Hypothalamus (tissue), 51 donors: ENCODE measurements at regions not wholly inside any gene's neighbourhood (a gene's known extent, or its start where the extent isn't known, plus 50 kb on each side); places are given as distances from the start of the nearest gene placed in this dataset.

ENCODE experiments used
- DNase-seq, 51 donors: peaks; one replicate each; lab custom pipeline; 2025; lab: John Stamatoyannopoulos, UW

- DNase-seq: no peak
Observed at GRCh38 chr4:3818371-3818770, 52.2 kb downstream of the ADRA2C start.

DNA sequence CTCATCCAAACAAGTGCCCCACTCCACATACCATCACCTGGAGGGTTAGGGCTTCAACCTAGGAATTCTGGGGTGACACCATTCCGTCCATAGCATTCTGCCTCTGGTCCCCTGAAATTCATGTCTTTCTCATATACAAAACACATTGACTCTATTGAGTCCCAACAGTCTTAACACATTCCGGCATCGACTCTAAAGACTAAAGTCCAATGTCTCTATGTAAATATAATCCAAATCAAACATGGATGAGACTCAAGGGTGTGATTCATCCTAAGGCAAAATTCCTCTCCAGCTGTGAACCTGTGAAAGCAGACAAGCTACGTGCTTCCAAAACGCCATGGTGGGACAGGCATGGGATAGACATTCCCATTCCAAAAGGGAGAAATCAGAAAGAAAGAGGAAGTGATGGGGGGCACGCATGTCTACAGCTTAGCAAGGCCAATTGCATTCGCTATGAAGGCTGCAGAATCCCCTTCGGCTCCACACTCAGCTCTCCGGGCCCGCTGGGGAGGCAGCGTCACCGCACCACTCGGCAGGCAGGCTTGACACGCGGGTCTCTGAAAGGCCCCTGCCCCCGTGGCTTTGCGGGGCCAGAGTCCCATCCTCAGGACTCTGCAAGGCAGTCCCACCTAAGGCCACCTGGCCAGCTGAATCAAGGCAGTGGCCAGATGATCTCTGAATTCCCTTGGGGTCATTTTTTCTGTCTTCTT, 53.2 kb downstream of the ADRA2C start:
- DNase-seq: no peak

GRCh38 chr4:3820016-3820805, 54.0 kb downstream of the ADRA2C start:
- DNase-seq: no peak

DNA sequence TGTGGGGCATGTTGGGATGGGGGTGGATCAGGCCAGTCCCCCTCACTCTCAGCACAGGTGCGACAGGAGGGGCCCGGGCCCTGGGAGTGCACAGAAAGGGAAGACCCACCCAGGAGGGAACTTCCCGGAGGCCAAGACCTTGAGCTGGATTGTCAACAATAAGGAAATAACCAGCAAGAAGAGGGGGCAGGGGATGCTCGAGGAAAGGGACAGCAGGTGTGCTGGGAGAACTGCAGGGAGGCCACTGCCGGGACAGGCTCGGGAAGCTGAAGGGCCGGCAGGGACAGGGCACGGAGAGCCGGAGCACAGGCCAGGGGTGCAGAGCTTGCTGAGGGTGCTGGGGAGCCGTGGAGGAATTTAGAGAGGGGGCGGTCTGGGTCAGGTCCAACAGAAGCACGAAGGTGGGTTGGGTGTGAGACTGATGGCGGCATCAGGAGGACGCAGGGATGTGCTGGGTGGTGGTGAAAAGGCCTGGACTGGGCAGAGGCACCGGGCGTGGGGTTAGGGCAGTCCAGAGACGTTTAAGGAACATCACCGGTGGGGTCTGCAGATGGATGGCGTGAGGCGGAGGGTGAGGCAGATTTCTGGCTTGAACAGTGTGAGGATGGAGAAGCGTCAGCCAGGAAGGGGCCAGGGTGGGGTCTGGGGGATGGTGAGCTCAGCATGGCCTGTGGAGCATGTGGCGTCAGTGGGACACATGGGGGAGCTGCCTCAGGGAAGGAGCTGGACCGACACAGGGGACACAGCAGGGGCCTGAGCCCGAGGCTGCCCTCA, 54.8 kb downstream of the ADRA2C start:
- DNase-seq: no peak

DNA sequence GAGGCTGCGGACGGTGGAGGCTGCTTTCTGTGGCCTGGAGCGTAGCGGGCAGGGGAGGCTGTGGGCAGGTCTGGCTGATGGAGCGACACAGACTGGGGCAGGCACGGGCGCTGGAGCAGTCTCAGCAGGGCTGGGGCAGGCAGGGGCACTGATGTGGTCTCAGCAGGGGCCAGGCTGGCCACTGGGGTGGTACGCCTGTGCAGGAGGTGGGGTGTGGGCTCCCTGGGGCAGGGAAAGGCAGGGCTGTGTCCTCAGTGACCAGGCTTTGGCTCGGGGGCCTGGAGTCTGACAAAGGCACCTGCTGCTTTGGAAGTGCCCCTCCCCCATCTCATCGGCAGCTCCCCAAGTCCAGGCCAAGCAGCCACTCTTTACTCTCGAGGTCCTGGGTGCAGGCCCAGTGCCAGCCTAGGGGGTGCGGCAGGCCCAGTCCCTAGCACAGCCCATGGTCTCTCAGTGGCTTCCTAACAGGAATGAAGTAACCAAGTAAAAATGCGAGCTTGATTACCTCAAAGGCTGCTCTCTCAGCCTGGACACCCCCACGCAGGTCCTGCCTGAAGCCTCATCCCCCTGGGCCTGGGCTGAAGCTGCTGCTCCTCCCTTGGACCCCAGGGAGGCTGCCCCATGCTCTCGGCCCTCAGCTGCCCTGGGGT, 55.5 kb downstream of the ADRA2C start:
- no peak for DNase-seq

- no peak for DNase-seq
Observed at GRCh38 chr4:3822230-3822947, 56.2 kb downstream of the ADRA2C start.

- DNase-seq: peak in 3 of 51 donors; percentile 37 to 43 (median 39)
Observed at GRCh38 chr4:3823496-3824341, 57.5 kb downstream of the ADRA2C start.

GRCh38 chr4:3824521-3825270, 58.5 kb downstream of the ADRA2C start:
- DNase-seq: no peak

GRCh38 chr4:3825530-3825929, 59.3 kb downstream of the ADRA2C start:
- DNase-seq: no peak

- DNase-seq: no peak
Observed at GRCh38 chr4:3826247-3827172, 60.3 kb downstream of the ADRA2C start.

- peak in 47 of 51 donors; percentile 1 to 84 (median 54) for DNase-seq
Observed at GRCh38 chr4:3827616-3828492, 61.7 kb downstream of the ADRA2C start.

DNA sequence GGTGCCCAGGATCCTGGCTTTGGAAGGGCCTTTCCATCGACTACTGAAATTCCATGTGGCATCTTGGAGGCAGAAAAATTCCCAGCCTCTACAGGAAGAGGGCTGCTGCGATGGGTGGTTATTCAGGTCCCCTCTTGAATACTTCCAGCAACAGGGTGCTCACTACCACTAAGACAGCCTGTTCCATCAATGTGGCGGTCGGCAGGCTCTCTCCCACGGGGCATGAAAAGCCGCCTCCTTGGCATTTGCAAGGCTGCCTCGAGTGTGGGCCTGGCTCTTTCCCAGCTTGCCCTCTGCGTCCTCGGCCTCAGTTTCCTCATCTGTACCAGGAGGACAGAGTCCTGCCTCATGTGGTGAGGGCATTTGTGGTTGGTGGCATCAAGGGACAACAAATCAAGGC, 62.4 kb downstream of the ADRA2C start:
- no peak for DNase-seq

- DNase-seq: no peak
Observed at GRCh38 chr4:3829211-3829955, 63.2 kb downstream of the ADRA2C start.

DNA sequence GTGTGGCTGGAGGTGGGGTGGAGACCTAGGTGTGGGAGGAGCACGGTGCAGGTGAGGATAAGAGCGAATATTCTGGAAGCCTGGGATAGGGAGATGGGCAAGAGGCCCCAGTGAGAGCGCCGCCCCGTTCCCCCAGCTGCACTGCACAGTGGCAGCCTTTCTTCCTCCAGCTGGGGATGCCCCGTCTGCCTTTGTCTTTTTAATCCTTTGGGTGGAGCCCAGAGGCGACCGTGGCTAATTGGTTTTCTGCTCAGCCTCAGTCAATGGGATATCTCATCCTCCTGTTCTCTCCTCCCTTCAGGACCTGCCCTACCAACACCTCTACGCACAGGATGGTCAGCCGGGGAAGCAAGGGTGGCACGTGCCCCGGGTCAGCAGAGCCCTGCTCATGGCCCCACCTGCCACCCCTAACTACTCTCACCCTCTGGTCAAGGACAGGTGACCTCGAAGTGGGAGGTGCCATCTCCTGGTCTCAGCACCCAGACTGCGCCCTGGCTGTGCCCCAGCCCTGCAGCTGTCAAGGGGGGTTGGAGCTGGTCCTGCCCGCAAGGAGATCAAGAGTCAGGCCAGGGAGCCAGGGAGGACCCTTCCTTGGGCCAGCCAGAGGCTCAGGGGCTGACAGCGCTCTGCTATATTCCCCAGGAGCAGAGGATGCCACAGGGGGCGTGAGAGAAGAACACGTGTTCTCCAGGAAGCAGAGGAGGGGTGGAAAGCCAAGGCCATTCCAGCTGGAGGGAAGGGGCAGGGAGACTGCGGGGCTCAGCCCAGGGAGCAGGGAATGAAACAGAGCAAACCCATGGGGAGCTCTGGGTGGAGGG, 64.0 kb downstream of the ADRA2C start:
- peak in 1 of 51 donors; percentile 3 for DNase-seq
